ENCODE measurements at regions not wholly inside any gene's neighbourhood (a gene's known extent, or its start where the extent isn't known, plus 50 kb on each side); places are given as distances from the start of the nearest gene placed in this dataset.

- TF ChIP-seq, protein P1, sequence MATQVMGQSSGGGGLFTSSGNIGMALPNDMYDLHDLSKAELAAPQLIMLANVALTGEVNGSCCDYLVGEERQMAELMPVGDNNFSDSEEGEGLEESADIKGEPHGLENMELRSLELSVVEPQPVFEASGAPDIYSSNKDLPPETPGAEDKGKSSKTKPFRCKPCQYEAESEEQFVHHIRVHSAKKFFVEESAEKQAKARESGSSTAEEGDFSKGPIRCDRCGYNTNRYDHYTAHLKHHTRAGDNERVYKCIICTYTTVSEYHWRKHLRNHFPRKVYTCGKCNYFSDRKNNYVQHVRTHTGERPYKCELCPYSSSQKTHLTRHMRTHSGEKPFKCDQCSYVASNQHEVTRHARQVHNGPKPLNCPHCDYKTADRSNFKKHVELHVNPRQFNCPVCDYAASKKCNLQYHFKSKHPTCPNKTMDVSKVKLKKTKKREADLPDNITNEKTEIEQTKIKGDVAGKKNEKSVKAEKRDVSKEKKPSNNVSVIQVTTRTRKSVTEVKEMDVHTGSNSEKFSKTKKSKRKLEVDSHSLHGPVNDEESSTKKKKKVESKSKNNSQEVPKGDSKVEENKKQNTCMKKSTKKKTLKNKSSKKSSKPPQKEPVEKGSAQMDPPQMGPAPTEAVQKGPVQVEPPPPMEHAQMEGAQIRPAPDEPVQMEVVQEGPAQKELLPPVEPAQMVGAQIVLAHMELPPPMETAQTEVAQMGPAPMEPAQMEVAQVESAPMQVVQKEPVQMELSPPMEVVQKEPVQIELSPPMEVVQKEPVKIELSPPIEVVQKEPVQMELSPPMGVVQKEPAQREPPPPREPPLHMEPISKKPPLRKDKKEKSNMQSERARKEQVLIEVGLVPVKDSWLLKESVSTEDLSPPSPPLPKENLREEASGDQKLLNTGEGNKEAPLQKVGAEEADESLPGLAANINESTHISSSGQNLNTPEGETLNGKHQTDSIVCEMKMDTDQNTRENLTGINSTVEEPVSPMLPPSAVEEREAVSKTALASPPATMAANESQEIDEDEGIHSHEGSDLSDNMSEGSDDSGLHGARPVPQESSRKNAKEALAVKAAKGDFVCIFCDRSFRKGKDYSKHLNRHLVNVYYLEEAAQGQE (IDR thresholded peaks at IDR 0.05; ENCODE audit: unreplicated experiment), result no peak
- no peak for TF ChIP-seq ETS1 (IDR thresholded peaks at IDR 0.05)
- TF ChIP-seq CTCF (conservative IDR thresholded peaks at IDR 0.05; ENCODE audit: low read depth in 2 of 2), result no peak
Measured at GRCh38 chr14:80110721-80111120, 100.6 kb downstream of the DIO2 start (continued).

DNA sequence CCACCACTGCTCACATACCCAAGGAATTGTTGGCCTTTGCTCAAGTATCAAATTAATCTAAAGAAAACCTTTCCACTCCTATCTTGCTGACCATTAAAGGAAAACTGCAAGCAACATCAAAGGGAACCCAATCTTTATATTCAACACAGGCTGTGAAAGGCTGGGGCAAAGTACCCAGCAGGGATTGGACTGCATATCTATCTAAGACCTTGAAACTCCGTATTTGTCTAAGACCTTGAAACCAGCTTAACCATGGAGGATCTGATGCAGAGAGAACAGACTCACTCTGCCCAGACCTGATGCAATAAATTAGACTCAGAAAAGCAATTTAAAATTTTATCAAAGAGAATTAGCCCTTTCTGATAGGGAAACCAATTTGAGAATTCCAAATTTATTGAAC is 102.2 kb downstream of the DIO2 start:
- Histone ChIP-seq H3K4me2 (no peak overlapping the region), H3K4me1 (ENCODE audit: insufficient read depth) (no peaks in the 10 kb centered on the region), H2AFZ (no peak overlapping the region), H3K27me3 (ENCODE audit: insufficient read depth) (no peaks in the 10 kb centered on the region), H3F3A (replicated peaks; ENCODE audit: low read depth) (no peaks in the 10 kb centered on the region), H3K36me3 (ENCODE audit: insufficient read depth) (no peaks in the 10 kb centered on the region), H3K9me2 (ENCODE audit: insufficient read depth) (no peaks in the 10 kb centered on the region), H3K79me2 (replicated peaks; ENCODE audit: insufficient read depth) (no peaks in the 10 kb centered on the region), H3K4me3 (no peak overlapping the region), H3K27ac (ENCODE audit: low read depth) (no peak overlapping the region), H4K20me1 (replicated peaks; ENCODE audit: insufficient read depth) (no peaks in the 10 kb centered on the region)
- no peak overlapping the region for H3K4me3 Mint-ChIP-seq
- H3K27me3 Mint-ChIP-seq (ENCODE audit: insufficient read depth, low read depth, poor library complexity), result no peaks in the 10 kb centered on the region
- no peak for ATAC-seq
- no peaks in the 10 kb centered on the region for H3K36me3 Mint-ChIP-seq (ENCODE audit: low read depth)
- H3K27ac Mint-ChIP-seq, result no peak overlapping the region
- DNase-seq (ENCODE audit: low spot score), result no peak
- no peaks in the 10 kb centered on the region for H3K9me3 Mint-ChIP-seq
- H3K4me1 Mint-ChIP-seq, result peaks cover 7% of the 10 kb centered on the region
- no peak for TF ChIP-seq STAT1 (IDR thresholded peaks at IDR 0.05; ENCODE audit: unreplicated experiment)
- no peak for TF ChIP-seq ZNF331 (CRISPR knock-in tag; IDR thresholded peaks at IDR 0.05; ENCODE audit: low read depth)
- no peak for TF ChIP-seq JUNB (IDR thresholded peaks at IDR 0.05; ENCODE audit: unreplicated experiment)
- TF ChIP-seq, protein P2, sequence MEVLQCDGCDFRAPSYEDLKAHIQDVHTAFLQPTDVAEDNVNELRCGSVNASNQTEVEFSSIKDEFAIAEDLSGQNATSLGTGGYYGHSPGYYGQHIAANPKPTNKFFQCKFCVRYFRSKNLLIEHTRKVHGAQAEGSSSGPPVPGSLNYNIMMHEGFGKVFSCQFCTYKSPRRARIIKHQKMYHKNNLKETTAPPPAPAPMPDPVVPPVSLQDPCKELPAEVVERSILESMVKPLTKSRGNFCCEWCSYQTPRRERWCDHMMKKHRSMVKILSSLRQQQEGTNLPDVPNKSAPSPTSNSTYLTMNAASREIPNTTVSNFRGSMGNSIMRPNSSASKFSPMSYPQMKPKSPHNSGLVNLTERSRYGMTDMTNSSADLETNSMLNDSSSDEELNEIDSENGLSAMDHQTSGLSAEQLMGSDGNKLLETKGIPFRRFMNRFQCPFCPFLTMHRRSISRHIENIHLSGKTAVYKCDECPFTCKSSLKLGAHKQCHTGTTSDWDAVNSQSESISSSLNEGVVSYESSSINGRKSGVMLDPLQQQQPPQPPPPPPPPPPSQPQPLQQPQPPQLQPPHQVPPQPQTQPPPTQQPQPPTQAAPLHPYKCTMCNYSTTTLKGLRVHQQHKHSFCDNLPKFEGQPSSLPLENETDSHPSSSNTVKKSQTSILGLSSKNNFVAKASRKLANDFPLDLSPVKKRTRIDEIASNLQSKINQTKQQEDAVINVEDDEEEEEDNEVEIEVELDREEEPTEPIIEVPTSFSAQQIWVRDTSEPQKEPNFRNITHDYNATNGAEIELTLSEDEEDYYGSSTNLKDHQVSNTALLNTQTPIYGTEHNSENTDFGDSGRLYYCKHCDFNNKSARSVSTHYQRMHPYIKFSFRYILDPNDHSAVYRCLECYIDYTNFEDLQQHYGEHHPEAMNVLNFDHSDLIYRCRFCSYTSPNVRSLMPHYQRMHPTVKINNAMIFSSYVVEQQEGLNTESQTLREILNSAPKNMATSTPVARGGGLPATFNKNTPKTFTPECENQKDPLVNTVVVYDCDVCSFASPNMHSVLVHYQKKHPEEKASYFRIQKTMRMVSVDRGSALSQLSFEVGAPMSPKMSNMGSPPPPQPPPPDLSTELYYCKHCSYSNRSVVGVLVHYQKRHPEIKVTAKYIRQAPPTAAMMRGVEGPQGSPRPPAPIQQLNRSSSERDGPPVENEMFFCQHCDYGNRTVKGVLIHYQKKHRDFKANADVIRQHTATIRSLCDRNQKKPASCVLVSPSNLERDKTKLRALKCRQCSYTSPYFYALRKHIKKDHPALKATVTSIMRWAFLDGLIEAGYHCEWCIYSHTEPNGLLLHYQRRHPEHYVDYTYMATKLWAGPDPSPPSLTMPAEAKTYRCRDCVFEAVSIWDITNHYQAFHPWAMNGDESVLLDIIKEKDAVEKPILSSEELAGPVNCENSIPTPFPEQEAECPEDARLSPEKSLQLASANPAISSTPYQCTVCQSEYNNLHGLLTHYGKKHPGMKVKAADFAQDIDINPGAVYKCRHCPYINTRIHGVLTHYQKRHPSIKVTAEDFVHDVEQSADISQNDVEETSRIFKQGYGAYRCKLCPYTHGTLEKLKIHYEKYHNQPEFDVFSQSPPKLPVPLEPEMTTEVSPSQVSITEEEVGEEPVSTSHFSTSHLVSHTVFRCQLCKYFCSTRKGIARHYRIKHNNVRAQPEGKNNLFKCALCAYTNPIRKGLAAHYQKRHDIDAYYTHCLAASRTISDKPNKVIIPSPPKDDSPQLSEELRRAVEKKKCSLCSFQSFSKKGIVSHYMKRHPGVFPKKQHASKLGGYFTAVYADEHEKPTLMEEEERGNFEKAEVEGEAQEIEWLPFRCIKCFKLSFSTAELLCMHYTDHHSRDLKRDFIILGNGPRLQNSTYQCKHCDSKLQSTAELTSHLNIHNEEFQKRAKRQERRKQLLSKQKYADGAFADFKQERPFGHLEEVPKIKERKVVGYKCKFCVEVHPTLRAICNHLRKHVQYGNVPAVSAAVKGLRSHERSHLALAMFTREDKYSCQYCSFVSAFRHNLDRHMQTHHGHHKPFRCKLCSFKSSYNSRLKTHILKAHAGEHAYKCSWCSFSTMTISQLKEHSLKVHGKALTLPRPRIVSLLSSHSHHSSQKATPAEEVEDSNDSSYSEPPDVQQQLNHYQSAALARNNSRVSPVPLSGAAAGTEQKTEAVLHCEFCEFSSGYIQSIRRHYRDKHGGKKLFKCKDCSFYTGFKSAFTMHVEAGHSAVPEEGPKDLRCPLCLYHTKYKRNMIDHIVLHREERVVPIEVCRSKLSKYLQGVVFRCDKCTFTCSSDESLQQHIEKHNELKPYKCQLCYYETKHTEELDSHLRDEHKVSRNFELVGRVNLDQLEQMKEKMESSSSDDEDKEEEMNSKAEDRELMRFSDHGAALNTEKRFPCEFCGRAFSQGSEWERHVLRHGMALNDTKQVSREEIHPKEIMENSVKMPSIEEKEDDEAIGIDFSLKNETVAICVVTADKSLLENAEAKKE (CRISPR knock-in tag; IDR thresholded peaks at IDR 0.05), result no peak
- TF ChIP-seq ETS1 (IDR thresholded peaks at IDR 0.05), result no peak
- TF ChIP-seq CTCF (conservative IDR thresholded peaks at IDR 0.05; ENCODE audit: low read depth in 2 of 2), result no peak
